Brain microvascular endothelial cell (primary cell): ENCODE measurements at regions not wholly inside any gene's neighbourhood (a gene's known extent, or its start where the extent isn't known, plus 50 kb on each side); places are given as distances from the start of the nearest gene placed in this dataset.

Experiments used
- DNase-seq: peaks from one replicate; pipeline ENCODE4 v3.0.0-alpha.2; 2020
- H3K27ac ChIP-seq: fragments of 250-450 bp; sonication (Bioruptor Pico); 2 replicates; pipeline ENCODE4 v1.5.1; 2020; ENCODE audit warnings: mild to moderate bottlenecking, moderate library complexity
- H3K27me3 ChIP-seq: fragments of 250-450 bp; sonication (Bioruptor Pico); replicated peaks from 2 replicates; pipeline ENCODE4 v1.5.1; 2020; ENCODE audit warnings: mild to moderate bottlenecking
- H3K36me3 ChIP-seq: fragments of 250-450 bp; sonication (Bioruptor Pico); replicated peaks from 2 replicates; pipeline ENCODE4 v1.5.1; 2020; ENCODE audit warnings: mild to moderate bottlenecking
- H3K4me3 ChIP-seq: 2 replicates; pipeline ENCODE4 v1.5.1; 2011; ENCODE audit warnings: low read depth, mild to moderate bottlenecking, control low read depth, low read length, moderate library complexity
- CTCF ChIP-seq: IDR thresholded peaks from 2 replicates; pipeline ENCODE4 v1.5.1; 2011; ENCODE audit warnings: low read depth, mild to moderate bottlenecking, moderate library complexity, low read length, control low read depth, inconsistent platforms; ENCODE audit errors: missing control alignments
- in situ Hi-C: cut with HindIII; loops from 2 replicates; pipeline ENCODE4 v1.10.0; 2017; ENCODE audit warnings: low sequenced_read_pairs, low pct_ligation_motif_present

- H3K27me3 ChIP-seq = no peaks in the 10 kb centered on the region
- DNase-seq = no peak
- no peak for TF ChIP-seq CTCF
- no peak overlapping the region for H3K4me3 ChIP-seq
- in situ Hi-C loops = no loop called here
- no peak overlapping the region for H3K27ac ChIP-seq
- H3K36me3 ChIP-seq = no peaks in the 10 kb centered on the region
These were observed 226.3 kb downstream of the CBLN1 start for GRCh38 chr16:49055291-49055690.

GRCh38 chr16:49054606-49055005 is 227.0 kb downstream of the CBLN1 start:
- H3K4me3 ChIP-seq = no peak overlapping the region
- no peak for TF ChIP-seq CTCF

GRCh38 chr16:49052846-49053245 is 228.8 kb downstream of the CBLN1 start:
- H3K27ac ChIP-seq = no peak overlapping the region
- TF ChIP-seq CTCF = no peak

More at GRCh38 chr16:49054606-49055005, 227.0 kb downstream of the CBLN1 start:
- Histone ChIP-seq H3K27me3 (no peaks in the 10 kb centered on the region), H3K27ac (no peak overlapping the region), H3K36me3 (no peaks in the 10 kb centered on the region)
- no peak for DNase-seq
- in situ Hi-C loops = no loop called here

GRCh38 chr16:49051576-49051975 is 230.1 kb downstream of the CBLN1 start:
- Histone ChIP-seq H3K4me3 (no peak overlapping the region), H3K27ac (no peak overlapping the region), H3K36me3 (no peaks in the 10 kb centered on the region), H3K27me3 (no peaks in the 10 kb centered on the region)
- in situ Hi-C loops = no loop called here
- no peak for DNase-seq
- TF ChIP-seq CTCF = no peak

More at GRCh38 chr16:49052846-49053245, 228.8 kb downstream of the CBLN1 start:
- H3K4me3 ChIP-seq = no peak overlapping the region
- no peak for DNase-seq
- in situ Hi-C loops = no loop called here
- no peaks in the 10 kb centered on the region for H3K27me3 ChIP-seq
- no peaks in the 10 kb centered on the region for H3K36me3 ChIP-seq

GRCh38 chr16:49050607-49051006 is 231.0 kb downstream of the CBLN1 start:
- in situ Hi-C loops = no loop called here
- H3K27ac ChIP-seq = no peak overlapping the region
- no peaks in the 10 kb centered on the region for H3K27me3 ChIP-seq
- no peaks in the 10 kb centered on the region for H3K36me3 ChIP-seq
- TF ChIP-seq CTCF = no peak
- DNase-seq = no peak
- H3K4me3 ChIP-seq = no peak overlapping the region

GRCh38 chr16:49049644-49050043 is 232.0 kb downstream of the CBLN1 start:
- TF ChIP-seq CTCF = no peak
- no peaks in the 10 kb centered on the region for H3K27me3 ChIP-seq
- no peak overlapping the region for H3K4me3 ChIP-seq
- DNase-seq = no peak
- no peaks in the 10 kb centered on the region for H3K36me3 ChIP-seq
- no peak overlapping the region for H3K27ac ChIP-seq
- in situ Hi-C loops = no loop called here
